GM18520 (cell line): ENCODE measurements at regions not wholly inside any gene's neighbourhood (a gene's known extent, or its start where the extent isn't known, plus 50 kb on each side); places are given as distances from the start of the nearest gene placed in this dataset.
A peak's percentile ranks its signal among the peaks of the same experiment; 100 is the strongest.

Source experiments
- ATAC-seq: cut with Tn5 transposase; IDR thresholded peaks from one replicate; pipeline ENCODE4 v1.9.1; 2021; ENCODE audit not compliant: unreplicated experiment

GRCh38 chr13:68064001-68064770 lies 834.0 kb upstream of the PCDH9 start:
- no peak for ATAC-seq

- ATAC-seq: no peak
Observed at GRCh38 chr13:68063181-68063580, 833.0 kb upstream of the PCDH9 start.

- no peak for ATAC-seq
Observed at GRCh38 chr13:68057836-68058235, 827.7 kb upstream of the PCDH9 start.

- no peak for ATAC-seq
Observed at GRCh38 chr13:68056816-68057710, 826.9 kb upstream of the PCDH9 start.

GRCh38 chr13:68051910-68052309 lies 821.8 kb upstream of the PCDH9 start:
- ATAC-seq: no peak

GRCh38 chr13:68050761-68051160 lies 820.6 kb upstream of the PCDH9 start:
- no peak for ATAC-seq

DNA sequence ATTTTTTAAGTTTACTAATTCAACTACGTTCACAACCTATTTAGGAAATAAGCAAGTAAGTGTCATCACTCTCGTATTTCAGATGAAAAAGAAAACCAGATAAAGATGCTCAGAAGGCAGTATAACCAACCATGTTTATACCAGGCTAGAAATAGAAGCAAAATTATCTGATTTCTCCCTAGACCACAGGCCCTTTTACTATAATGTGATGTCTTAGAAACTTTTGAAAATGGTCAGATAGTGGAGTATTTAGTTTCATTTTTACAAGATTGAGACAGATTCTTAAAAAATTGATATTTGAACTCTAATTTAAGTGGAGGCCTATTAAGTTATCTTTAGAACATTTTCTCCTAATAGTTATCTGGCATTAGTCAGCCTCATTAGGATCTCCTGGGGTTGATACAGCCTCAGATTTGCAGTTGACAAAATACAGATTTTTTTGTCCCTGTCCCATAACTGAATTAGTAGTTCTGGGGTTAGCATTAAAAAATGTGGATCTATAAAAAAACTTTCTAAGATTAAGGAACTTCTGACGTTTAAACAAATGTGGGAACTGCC lies 818.7 kb upstream of the PCDH9 start:
- no peak for ATAC-seq

GRCh38 chr13:68047889-68048288 lies 817.8 kb upstream of the PCDH9 start:
- ATAC-seq: no peak

GRCh38 chr13:68046903-68047302 lies 816.8 kb upstream of the PCDH9 start:
- ATAC-seq: no peak

GRCh38 chr13:68030152-68030809 lies 800.1 kb upstream of the PCDH9 start:
- peak; percentile 41 for ATAC-seq

DNA sequence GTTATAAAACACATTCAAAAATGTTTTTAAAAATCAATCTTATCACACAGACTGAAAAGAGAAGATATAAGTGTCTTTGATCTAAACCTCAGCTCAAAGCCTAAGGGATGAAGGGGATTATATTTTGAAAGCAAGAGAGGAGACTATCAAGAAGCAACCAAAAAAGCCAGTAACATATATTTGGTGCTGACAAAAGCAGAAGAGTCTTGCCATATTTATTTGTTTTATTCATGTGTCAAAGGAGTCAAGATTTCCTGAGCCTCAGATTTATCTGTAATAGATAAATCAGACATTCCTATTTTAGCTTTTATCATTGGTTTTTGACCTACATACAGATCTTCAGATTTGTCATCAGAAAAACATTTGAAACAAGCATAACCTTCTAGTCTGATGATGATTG lies 798.6 kb upstream of the PCDH9 start:
- no peak for ATAC-seq

DNA sequence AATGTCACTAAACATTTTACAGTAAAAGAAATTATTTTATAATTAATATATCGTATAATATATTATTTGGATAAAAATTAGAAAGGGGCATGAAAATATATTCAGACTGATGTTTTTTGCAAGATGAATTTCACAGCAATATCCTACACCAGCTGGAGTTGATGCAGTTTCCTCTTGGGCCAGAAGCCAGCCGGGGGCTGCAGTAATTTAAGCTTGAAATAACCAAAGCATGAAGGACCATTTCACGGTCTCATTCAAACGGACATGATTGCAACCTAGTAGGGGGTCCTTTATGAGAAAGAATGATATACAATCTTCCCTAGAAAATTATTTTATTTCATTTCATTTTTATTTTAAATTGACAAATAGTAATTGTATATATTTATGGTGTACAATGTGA lies 797.2 kb upstream of the PCDH9 start:
- no peak for ATAC-seq

DNA sequence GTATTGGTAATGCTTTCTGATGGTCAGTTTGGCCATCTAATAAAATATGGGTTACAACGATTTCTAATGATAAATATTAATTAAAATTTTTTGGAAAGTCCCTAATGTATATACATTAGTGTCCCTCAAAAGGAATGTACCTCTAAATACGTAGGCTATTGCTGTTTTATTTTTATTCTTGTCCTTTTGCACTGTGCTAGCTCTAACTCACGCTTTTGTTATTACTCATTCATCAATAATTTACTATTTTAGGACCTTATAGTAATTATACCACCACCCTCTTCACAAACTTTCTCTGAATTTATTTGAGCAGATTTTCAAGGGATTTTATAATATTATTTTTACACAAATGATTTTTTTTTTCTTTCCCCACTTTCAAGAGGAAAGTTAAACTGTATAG lies 795.9 kb upstream of the PCDH9 start:
- no peak for ATAC-seq

DNA sequence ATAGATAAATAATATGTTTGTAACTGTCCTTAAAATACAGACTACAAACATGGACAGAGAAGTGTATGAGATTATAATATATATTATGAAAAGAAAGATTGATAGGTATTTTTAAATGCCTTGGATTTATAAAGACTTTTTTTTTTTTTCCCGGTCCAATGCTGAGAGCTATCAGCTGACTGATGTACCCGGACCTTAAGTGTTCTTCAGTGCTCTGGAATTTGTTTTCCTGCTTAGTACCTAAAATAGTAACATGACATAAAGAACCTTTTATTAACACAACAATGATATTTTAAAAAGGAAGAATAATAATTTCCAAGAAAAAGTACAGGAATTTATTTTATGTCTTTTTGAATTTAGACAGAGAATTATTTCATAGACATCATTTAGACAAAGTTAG lies 795.5 kb upstream of the PCDH9 start:
- no peak for ATAC-seq

- no peak for ATAC-seq
Observed at GRCh38 chr13:68023838-68024581, 793.9 kb upstream of the PCDH9 start.

DNA sequence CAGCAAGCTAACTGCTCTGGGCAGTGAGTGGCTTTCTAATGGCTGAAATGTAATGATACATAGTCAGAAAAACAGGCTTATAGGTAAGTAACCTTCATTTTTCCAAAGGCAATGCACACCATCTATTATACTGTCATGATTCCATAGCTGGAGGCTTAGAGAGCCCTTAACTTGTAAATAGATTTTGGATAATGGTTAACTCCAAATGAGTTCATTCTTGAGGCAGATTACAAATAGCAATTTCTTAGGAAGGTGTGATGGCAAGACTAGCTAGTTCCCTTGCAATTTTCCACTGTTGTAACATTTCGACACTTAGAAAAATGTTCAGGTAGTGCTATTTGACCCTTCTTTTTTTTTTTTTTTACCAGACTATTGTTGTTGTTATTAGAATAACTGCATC lies 789.8 kb upstream of the PCDH9 start:
- no peak for ATAC-seq

GRCh38 chr13:68009546-68009945 lies 779.4 kb upstream of the PCDH9 start:
- no peak for ATAC-seq

DNA sequence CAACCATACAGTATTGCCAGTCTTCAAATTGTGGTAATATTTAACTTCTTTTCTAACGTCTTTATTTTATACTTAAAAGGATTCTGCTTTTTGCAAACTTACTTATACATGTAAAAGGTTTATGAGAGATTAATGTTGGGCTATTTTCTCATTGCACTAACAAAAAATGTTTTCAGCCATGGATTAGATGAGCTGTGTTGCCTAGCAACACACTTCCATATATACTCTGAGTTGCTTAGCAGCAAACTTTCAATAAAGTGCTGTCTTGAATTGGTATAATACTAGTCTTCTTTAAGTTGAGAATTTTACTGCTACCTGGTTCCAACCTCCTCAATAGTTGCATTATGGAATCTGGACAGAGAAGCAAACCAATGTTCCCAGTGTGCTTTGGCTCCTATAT lies 777.4 kb upstream of the PCDH9 start:
- ATAC-seq: no peak

DNA sequence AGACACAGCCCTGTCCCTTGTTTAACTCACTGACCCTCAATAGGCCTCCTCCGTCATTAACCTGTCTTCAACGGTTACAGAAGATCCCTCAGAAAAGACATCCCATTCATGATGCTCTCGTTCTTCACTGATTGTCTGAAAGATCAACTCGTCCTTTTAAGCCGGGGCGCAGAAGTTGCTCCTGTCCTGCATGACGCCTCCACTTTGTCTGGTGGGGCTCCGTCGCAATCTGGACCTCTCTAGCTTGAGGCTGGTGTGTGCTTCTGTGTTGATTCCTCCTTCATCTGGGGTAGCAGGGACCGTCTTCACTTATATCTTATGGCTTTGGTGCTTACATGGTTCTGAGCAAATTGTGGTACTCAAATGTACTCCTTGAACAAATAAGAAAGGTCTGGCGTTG lies 766.0 kb upstream of the PCDH9 start:
- ATAC-seq: no peak

DNA sequence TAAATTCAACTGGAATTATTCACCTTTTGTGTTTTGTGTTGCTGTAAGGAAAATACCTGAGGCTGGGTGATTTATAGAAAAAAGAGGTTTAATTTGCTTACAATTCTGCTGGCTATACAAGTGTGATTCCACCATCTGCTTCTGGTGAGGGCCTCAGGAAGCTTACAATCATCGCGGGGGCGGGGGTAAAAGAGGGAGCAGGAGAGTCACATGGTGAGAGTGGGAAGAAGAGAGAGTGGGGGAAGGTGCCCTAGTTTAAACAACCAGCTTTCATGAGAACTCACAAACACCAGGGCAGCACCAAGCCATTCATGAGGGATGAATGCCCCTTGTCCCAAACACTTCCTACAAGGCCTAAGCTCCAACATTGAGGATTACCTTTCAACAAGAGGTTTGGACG lies 760.7 kb upstream of the PCDH9 start:
- no peak for ATAC-seq

DNA sequence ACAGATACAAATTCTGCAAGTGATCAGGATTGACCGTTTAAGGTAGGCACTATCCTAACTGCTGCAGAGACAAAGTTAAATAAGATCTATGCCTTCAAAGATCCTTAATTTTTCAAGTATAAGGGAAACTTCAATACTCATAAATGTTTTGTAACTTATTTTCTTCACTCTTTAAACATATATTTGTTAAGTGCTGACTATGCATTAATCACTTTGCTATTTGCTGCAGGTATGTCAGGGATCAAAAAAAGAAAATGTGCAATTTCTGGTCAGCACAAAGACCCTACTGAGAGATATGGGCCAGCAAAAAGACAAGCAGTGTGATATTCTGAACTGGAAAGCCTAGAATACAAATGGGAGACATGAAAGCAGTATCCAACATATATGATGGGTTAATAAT lies 756.1 kb upstream of the PCDH9 start:
- no peak for ATAC-seq
